Suprapubic skin (tissue), 4 donors: ENCODE measurements at regions not wholly inside any gene's neighbourhood (a gene's known extent, or its start where the extent isn't known, plus 50 kb on each side); places are given as distances from the start of the nearest gene placed in this dataset.

ENCODE experiments used
- DNase-seq, 2 donors: peaks; one replicate each; pipeline ENCODE4 v3.0.0-alpha.2; 2019; ENCODE audit warnings: low spot score in 2 of 2
- H3K27ac ChIP-seq: fragments of 200-600 bp; sonication (generic); one replicate; pipeline ENCODE4 v1.5.1; 2019
- H3K27me3 ChIP-seq: fragments of 200-600 bp; sonication (generic); one replicate; pipeline ENCODE4 v1.5.1; 2019
- H3K36me3 ChIP-seq: fragments of 200-600 bp; sonication (generic); one replicate; pipeline ENCODE4 v1.5.1; 2019
- H3K4me1 ChIP-seq: fragments of 200-600 bp; sonication (generic); one replicate; pipeline ENCODE4 v1.5.1; 2019
- H3K4me3 ChIP-seq: fragments of 200-600 bp; sonication (generic); one replicate; pipeline ENCODE4 v1.5.1; 2019; ENCODE audit warnings: mild to moderate bottlenecking
- H3K9me3 ChIP-seq: fragments of 200-600 bp; sonication (generic); one replicate; pipeline ENCODE4 v1.5.1; 2019
- EP300 ChIP-seq: sonication (generic); formaldehyde crosslinking; IDR thresholded peaks from one replicate; pipeline ENCODE4 v1.6.1; 2017; ENCODE audit warnings: antibody characterized with exemption
- POLR2A ChIP-seq, 2 donors: fragments of 450-650 bp; IDR thresholded peaks; one replicate each; pipeline ENCODE4 v1.6.1; 2017; ENCODE audit warnings: antibody characterized with exemption in 2 of 2, mild to moderate bottlenecking in 2 of 2, moderate library complexity in 2 of 2
- POLR2AphosphoS5 ChIP-seq, 3 donors: sonication (generic); formaldehyde crosslinking; IDR thresholded peaks; one replicate each; pipeline ENCODE4 v1.6.1; 2017; ENCODE audit warnings: antibody characterized with exemption in 3 of 3
- WGBS: methylation state at CpG from one replicate; pipeline ENCODE4 v1.1.5; 2018; 5-methylcytosine and 5-hydroxymethylcytosine counted together
- TF ChIP-seq, protein P1 (sequence below), 2 donors: fragments of 200-600 bp in 1 of 2; fragments of 450-650 bp in 1 of 2; sonication (generic) in 1 of 2; IDR thresholded peaks; one replicate each; pipeline ENCODE4 v1.5.1; 2016 to 2019; ENCODE audit warnings: antibody characterized with exemption in 2 of 2, mild to moderate bottlenecking in 1 of 2, moderate library complexity in 1 of 2

- Histone ChIP-seq H3K4me3 (no peak overlapping the region), H3K27me3 (no peaks in the 10 kb centered on the region), H3K36me3 (no peaks in the 10 kb centered on the region), H3K9me3 (no peaks in the 10 kb centered on the region), H3K27ac (no peak overlapping the region), H3K4me1 (no peaks in the 10 kb centered on the region)
- TF ChIP-seq, protein P1, sequence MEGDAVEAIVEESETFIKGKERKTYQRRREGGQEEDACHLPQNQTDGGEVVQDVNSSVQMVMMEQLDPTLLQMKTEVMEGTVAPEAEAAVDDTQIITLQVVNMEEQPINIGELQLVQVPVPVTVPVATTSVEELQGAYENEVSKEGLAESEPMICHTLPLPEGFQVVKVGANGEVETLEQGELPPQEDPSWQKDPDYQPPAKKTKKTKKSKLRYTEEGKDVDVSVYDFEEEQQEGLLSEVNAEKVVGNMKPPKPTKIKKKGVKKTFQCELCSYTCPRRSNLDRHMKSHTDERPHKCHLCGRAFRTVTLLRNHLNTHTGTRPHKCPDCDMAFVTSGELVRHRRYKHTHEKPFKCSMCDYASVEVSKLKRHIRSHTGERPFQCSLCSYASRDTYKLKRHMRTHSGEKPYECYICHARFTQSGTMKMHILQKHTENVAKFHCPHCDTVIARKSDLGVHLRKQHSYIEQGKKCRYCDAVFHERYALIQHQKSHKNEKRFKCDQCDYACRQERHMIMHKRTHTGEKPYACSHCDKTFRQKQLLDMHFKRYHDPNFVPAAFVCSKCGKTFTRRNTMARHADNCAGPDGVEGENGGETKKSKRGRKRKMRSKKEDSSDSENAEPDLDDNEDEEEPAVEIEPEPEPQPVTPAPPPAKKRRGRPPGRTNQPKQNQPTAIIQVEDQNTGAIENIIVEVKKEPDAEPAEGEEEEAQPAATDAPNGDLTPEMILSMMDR (IDR thresholded peaks at IDR 0.05), result no peak
- TF ChIP-seq POLR2A (IDR thresholded peaks at IDR 0.05) (no peak), POLR2AphosphoS5 (IDR thresholded peaks at IDR 0.05) (no peak), EP300 (no peak)
- no peak for DNase-seq
Measured at GRCh38 chr15:37524601-37525000, 409.8 kb upstream of the TMCO5A start.

GRCh38 chr15:37528432-37528831 lies 406.0 kb upstream of the TMCO5A start:
- H3K9me3 ChIP-seq, result no peaks in the 10 kb centered on the region
- no peaks in the 10 kb centered on the region for H3K4me1 ChIP-seq
- H3K36me3 ChIP-seq, result no peaks in the 10 kb centered on the region
- 75% methylated on average over 2 of the region's 2 CpGs for WGBS
- no peaks in the 10 kb centered on the region for H3K27me3 ChIP-seq
- H3K27ac ChIP-seq, result no peak overlapping the region
- no peak overlapping the region for H3K4me3 ChIP-seq
- no peak for DNase-seq
- TF ChIP-seq POLR2AphosphoS5 (IDR thresholded peaks at IDR 0.05) (no peak), EP300 (no peak), POLR2A (IDR thresholded peaks at IDR 0.05) (no peak)
- TF ChIP-seq, protein P1 (IDR thresholded peaks at IDR 0.05), result no peak

DNA sequence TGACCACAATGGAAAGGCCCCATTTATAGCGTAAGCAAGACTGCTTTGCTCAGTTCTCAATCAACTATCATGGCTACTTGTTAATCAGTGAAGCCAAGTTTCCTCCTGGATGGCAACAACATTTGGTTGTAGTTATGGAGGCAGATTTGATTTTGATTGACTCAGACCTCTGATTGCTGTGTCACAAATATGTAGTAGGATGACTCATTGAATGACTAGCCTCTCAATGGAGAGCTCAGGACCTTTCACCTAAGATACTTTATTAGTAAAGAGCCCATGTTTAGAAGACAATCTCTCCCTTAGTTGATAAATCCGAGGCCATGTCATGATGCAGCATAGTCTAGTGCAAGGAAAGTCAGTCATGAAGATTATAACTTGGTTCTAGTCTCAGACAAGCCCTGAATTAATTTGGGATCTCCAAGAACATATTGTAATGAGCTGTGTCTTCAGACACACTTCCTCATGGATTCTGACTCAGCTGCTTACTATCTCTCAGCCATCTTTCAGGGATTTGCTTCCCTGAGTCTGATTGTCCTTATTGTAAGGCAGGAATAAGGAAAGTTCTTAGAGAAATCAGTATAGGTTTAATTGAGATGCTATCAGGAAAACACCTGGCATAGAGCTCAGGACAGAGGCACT lies 397.4 kb upstream of the TMCO5A start:
- Histone ChIP-seq H3K27ac (no peak overlapping the region), H3K4me1 (no peaks in the 10 kb centered on the region), H3K36me3 (no peaks in the 10 kb centered on the region), H3K4me3 (no peak overlapping the region), H3K9me3 (no peaks in the 10 kb centered on the region), H3K27me3 (no peaks in the 10 kb centered on the region)
- DNase-seq, result no peak
- no peak for TF ChIP-seq POLR2AphosphoS5 (IDR thresholded peaks at IDR 0.05)
- no peak for TF ChIP-seq EP300
- TF ChIP-seq, protein P1 (IDR thresholded peaks at IDR 0.05), result no peak
- no peak for TF ChIP-seq POLR2A (IDR thresholded peaks at IDR 0.05)
- 83% methylated on average over 2 of the region's 2 CpGs for WGBS

DNA sequence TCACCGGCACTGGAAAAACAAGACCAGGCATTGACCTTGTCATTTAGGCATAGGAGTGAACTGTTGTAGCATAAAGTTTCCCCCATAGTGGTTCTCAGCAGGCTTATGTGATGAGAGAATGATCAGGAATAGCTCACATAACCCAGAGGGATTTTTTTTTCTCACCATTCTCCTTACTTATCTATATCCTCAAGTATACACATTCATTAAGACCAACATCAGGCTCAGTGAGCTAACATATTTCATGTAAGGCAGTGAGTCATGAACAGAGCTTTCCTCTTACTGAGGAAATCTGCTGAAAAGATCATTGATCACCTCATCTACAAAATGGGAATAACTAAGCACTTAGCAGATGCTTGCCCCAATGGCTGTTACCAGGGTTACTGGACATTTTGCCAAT lies 396.6 kb upstream of the TMCO5A start:
- Histone ChIP-seq H3K36me3 (no peaks in the 10 kb centered on the region), H3K27me3 (no peaks in the 10 kb centered on the region), H3K4me3 (no peak overlapping the region), H3K4me1 (no peaks in the 10 kb centered on the region), H3K9me3 (no peaks in the 10 kb centered on the region), H3K27ac (no peak overlapping the region)
- WGBS, result 58% methylated on average over 1 of the region's 1 CpG
- no peak for DNase-seq
- TF ChIP-seq, protein P1 (IDR thresholded peaks at IDR 0.05), result no peak
- TF ChIP-seq POLR2A (IDR thresholded peaks at IDR 0.05) (no peak), EP300 (no peak), POLR2AphosphoS5 (IDR thresholded peaks at IDR 0.05) (no peak)

DNA sequence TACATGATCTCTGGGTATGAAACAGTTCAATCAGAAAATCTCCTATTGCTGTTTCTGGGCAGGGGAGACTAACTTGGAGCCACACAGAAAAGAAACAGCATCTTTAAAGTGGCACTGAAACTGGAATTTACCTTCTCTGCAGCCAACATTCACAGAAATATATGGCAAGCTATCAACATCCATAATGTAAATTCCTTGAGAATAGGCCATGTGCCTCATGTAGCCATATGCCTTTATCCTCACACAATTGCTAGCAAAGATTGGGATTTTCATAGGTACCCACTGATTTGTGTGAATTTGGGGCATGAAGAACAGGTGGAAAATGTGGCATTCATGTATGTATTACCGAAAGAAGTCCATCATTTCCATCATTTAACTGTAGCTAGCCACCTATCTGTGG lies 386.3 kb upstream of the TMCO5A start:
- no peak for DNase-seq
- WGBS, result 93% methylated on average over 1 of the region's 1 CpG
- Histone ChIP-seq H3K27me3 (no peaks in the 10 kb centered on the region), H3K4me1 (no peaks in the 10 kb centered on the region), H3K9me3 (peaks cover 5% of the 10 kb centered on the region), H3K27ac (no peak overlapping the region), H3K4me3 (no peak overlapping the region), H3K36me3 (no peaks in the 10 kb centered on the region)
- TF ChIP-seq, protein P1 (IDR thresholded peaks at IDR 0.05), result no peak
- TF ChIP-seq POLR2A (IDR thresholded peaks at IDR 0.05) (no peak), POLR2AphosphoS5 (IDR thresholded peaks at IDR 0.05) (no peak), EP300 (no peak)
